SH-SY5Y (cell line): ENCODE measurements at regions not wholly inside any gene's neighbourhood (a gene's known extent, or its start where the extent isn't known, plus 50 kb on each side); places are given as distances from the start of the nearest gene placed in this dataset.

ENCODE experiments used
- GATA2 ChIP-seq: IDR thresholded peaks from 2 replicates; pipeline ENCODE4 v1.6.1; 2011; ENCODE audit warnings: mild to moderate bottlenecking, low read depth, low read length
- GATA3 ChIP-seq: IDR thresholded peaks from 2 replicates; pipeline ENCODE4 v1.6.1; 2011; ENCODE audit warnings: low read depth, mild to moderate bottlenecking, low read length, moderate library complexity

DNA sequence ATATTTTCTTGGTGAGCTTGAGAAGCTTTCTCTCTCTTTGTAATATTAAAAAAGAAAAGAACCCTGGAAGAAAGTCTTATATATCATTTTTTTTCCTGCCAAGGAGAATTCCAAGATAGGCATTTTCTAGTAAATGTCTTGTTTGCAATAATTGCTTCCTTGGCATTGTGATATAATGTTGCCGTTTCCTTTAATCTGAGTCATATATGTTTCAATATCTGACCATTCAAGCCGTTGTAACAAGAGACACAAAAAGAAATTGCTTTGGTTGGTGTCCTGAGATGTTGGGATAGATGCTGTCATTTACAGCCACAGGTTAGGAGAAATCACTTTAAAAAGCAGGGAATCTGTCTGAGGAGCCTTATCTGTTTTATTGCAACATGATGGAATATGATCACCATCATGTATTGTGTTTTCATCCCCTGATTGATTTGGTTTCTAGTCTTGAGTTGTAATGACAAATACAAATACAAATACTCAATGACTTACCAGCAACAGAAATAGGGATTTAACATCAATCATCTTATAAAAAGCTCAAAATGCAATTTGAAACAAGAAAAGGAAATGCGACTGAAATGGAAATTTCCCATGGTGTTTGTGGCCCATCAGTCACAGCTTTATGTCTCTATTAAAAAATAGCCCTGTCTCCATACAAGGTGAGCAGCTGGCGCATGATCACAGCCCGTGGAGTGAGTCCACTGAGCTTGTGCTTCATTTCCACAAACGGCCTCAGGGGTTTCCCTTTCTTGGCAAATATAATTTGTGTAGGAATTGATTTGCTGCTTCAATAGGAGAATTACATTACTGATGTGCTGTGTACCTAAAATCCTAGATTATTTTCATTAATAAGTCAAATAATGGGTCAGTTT lies 250.1 kb upstream of the TRPC7 start:
- TF ChIP-seq GATA3 (no peak), GATA2 (no peak)

GRCh38 chr5:136613230-136613629 lies 247.9 kb upstream of the TRPC7 start:
- TF ChIP-seq GATA3 (no peak), GATA2 (no peak)

GRCh38 chr5:136605638-136606037 lies 240.3 kb upstream of the TRPC7 start:
- TF ChIP-seq GATA2 (no peak), GATA3 (no peak)

GRCh38 chr5:136600306-136600705 lies 235.0 kb upstream of the TRPC7 start:
- no peak for TF ChIP-seq GATA3

GRCh38 chr5:136598802-136599404 lies 233.6 kb upstream of the TRPC7 start:
- TF ChIP-seq GATA2, result no peak

DNA sequence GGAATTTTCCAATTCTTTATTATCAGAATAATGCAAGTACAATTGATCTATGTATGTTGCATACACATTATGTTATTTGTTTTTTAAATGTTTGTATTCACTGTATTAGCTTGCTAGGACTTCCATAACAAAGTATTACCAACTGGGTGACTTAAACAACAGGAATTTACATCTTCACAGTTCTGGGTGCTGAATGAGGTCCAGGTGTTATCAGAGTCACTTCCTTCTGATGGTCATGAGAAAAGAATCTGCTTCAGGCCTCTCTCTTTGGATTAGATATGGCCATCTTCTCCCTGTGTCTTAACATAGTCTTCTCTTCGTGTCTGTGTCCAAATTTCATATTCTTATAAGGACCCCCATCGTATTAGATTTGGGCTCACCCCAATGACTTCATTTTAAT lies 229.1 kb upstream of the TRPC7 start:
- TF ChIP-seq GATA2 (no peak), GATA3 (no peak)

- no peak for TF ChIP-seq GATA3
- TF ChIP-seq GATA2, result no peak
These were observed 225.2 kb upstream of the TRPC7 start for GRCh38 chr5:136590581-136590980.

DNA sequence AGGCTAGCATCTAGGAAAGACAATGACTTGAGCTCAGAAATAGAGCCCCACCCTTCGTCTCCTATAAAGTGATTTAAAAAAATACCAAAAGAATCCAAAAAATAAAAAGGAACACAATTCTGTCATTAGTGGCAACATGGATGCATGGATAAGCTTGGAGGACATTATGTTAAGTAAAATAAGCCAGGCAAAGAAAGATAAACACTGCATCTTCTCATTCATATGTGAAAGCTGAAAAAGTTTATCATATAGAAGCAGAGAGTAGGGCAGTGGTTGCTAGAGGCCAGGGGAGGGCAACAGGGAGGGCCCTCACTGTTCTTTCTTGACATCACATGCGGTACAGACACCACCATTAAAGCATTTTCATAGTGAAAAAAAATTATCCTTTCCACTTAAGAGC lies 220.9 kb upstream of the TRPC7 start:
- no peak for TF ChIP-seq GATA2
- TF ChIP-seq GATA3, result no peak

DNA sequence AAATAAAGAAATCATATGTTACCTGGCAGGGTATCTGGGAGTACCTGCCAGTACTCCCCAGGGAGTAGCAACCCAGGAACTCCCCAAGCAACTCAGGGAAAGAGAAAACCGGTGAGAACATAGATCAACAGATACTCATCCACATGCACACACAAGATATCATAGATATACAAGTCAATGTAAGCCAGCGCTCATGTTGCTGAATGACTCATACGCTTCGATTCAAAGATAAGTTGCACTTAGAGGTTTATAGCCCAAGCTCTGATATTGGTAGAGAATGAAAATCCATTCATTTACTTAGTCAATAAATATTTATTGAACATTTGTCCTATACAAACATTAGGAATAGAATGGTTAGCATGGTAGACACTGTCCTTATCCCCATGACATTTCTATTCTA lies 219.1 kb upstream of the TRPC7 start:
- TF ChIP-seq GATA2 (no peak), GATA3 (no peak)

DNA sequence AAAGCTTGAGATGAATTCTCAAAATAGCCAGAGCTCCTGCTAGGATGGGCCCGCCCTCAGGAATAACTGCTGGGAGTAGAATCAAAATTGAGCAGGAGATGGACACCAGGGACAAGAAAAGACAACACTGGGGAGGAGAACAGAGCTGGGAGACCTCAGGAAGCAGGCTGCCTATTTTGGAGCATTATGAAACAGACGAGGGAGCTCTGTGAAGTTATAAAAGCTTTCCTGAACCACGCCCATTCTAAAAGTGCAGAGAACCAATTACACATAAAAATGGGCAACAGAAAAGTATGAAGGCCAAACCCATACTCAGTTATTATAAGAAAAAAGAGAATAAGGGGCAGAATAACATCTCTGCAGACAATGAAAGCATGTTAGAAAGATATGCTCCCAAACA lies 213.9 kb upstream of the TRPC7 start:
- TF ChIP-seq GATA3, result no peak
- TF ChIP-seq GATA2, result no peak

DNA sequence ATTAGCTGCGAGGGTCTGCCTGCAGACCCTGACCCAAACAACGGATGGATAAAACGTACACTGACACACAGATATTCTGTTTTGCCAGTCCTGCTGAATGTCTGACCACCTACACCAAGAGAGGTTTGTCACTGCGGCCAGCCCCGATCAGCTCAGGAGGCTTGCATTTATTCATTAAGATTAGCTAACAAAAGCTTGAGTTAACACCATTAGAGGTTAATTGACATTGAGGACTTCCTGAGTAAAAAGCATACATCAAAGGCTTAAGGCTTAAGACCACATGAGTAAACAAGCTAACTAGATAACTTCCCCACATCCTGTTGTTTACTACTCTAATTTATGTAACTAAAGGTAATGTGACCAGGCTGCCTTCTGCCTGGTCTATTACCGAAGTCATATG lies 198.1 kb upstream of the TRPC7 start:
- no peak for TF ChIP-seq GATA3
- TF ChIP-seq GATA2, result no peak

DNA sequence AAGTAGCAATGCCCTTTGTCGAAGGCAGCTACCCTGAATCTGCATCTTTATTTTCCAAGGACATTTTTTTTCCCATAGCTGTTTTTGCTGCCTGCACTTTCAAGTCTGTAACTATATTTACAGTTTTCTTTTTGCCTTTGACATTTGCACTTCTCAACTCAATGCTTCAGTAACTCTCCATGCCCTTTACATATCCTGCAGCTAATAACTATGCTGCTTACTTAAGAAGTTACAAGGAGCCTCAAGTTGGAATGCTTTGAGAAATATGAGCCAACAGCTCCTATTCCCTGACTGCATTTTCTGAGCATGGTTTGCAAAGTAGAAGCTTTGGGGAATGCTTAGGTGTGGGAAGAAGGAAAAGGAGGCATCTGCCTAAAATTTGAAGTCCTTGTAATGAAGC lies 194.8 kb upstream of the TRPC7 start:
- TF ChIP-seq GATA3 (no peak), GATA2 (no peak)

- TF ChIP-seq GATA3 (no peak), GATA2 (no peak)
These were observed 194.3 kb upstream of the TRPC7 start for GRCh38 chr5:136559651-136560050.

- no peak for TF ChIP-seq GATA3
These were observed 173.2 kb upstream of the TRPC7 start for GRCh38 chr5:136538534-136538933.

DNA sequence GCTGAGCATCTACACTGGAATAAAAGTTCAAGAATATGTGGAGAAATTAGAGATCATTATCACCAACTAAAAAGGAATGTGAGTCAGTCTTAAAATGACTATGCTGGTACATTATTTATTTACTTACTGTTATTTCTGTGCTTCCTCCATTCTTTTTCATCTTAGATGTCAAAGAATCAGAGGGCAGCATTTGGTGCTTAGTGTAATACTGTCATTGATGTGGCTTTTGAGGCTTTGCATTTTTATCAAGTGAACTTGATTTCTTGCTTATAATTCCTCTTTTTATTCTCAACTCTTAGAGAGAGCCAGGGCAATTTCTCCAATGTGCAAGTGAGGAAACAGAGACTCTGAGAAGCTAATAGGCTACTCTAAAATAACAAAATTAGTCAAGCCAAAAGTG lies 163.7 kb upstream of the TRPC7 start:
- TF ChIP-seq GATA3, result no peak
- no peak for TF ChIP-seq GATA2

GRCh38 chr5:136528481-136529030 lies 163.2 kb upstream of the TRPC7 start:
- TF ChIP-seq GATA3, result no peak
- no peak for TF ChIP-seq GATA2
